ENCODE measurements at regions not wholly inside any gene's neighbourhood (a gene's known extent, or its start where the extent isn't known, plus 50 kb on each side); places are given as distances from the start of the nearest gene placed in this dataset.
"Not testable (repeated sequence)": the region's sequence is repeated elsewhere in the genome, so short reads cannot be mapped to it uniquely, and the experiment has no call there.

DNA sequence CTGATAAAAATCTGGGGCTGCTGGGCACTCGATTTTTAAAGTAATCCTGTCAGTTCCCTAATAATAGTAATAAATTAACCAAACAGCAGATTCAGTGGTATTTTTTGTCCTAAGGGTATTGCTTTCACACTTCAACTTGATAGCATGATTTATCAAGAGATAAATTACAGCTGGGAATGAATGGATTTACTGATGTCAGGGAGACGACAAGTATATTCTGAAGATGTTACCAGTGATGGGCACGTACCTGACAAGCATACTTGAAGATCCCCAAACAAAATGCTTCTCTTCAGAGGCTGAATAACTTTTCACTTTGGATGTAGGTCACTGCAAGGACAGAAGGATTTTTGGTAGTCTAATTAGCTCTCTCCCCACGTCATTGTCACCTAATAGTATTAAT, 82.0 kb downstream of the OLFM4 start:
- TF ChIP-seq, protein P1, sequence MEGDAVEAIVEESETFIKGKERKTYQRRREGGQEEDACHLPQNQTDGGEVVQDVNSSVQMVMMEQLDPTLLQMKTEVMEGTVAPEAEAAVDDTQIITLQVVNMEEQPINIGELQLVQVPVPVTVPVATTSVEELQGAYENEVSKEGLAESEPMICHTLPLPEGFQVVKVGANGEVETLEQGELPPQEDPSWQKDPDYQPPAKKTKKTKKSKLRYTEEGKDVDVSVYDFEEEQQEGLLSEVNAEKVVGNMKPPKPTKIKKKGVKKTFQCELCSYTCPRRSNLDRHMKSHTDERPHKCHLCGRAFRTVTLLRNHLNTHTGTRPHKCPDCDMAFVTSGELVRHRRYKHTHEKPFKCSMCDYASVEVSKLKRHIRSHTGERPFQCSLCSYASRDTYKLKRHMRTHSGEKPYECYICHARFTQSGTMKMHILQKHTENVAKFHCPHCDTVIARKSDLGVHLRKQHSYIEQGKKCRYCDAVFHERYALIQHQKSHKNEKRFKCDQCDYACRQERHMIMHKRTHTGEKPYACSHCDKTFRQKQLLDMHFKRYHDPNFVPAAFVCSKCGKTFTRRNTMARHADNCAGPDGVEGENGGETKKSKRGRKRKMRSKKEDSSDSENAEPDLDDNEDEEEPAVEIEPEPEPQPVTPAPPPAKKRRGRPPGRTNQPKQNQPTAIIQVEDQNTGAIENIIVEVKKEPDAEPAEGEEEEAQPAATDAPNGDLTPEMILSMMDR (IDR thresholded peaks at IDR 0.05; ENCODE audit: low read depth, low read length): no peak
- H3K27me3 ChIP-seq (ENCODE audit: control insufficient read depth, insufficient read depth, low read length): no peaks in the 10 kb centered on the region
- no peak overlapping the region for H3K27ac ChIP-seq (ENCODE audit: low read depth, low read length)
- H3K9me3 ChIP-seq (ENCODE audit: control insufficient read depth, insufficient read depth, low read length): no peaks in the 10 kb centered on the region
- CTCF ChIA-PET: no interaction called here
- H3K4me3 ChIP-seq (ENCODE audit: low read depth, low read length): no peak overlapping the region
- DNase-seq (ENCODE audit: low read depth, low spot score): no peak
- POLR2A ChIA-PET: no interaction called here

DNA sequence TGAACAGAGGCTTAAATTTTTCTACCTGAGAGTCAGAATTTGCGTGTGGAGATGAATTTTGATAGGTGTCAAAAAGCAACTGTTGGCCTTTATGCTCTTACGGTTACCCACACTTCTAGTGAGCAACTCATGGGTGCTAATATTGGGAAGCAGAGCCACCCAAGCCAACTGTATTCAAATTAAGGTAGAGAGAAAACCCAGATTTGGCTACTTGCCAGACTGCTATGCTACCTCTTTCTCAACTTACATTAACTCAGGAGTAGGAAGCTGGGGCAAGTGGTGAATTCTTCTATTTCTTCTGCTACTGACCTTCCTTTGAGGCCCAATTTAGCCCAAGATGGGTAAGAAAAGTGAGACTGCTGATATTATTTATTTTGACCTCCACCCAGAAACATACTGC, 83.9 kb downstream of the OLFM4 start:
- no peak for DNase-seq (ENCODE audit: low read depth, low spot score)
- no peaks in the 10 kb centered on the region for H3K9me3 ChIP-seq (ENCODE audit: control insufficient read depth, insufficient read depth, low read length)
- ChIA-PET CTCF (no interaction called here), POLR2A (no interaction called here)
- no peak overlapping the region for H3K4me3 ChIP-seq (ENCODE audit: low read depth, low read length)
- H3K27me3 ChIP-seq (ENCODE audit: control insufficient read depth, insufficient read depth, low read length): no peaks in the 10 kb centered on the region
- TF ChIP-seq, protein P1 (IDR thresholded peaks at IDR 0.05; ENCODE audit: low read depth, low read length): no peak
- H3K27ac ChIP-seq (ENCODE audit: low read depth, low read length): no peak overlapping the region

DNA sequence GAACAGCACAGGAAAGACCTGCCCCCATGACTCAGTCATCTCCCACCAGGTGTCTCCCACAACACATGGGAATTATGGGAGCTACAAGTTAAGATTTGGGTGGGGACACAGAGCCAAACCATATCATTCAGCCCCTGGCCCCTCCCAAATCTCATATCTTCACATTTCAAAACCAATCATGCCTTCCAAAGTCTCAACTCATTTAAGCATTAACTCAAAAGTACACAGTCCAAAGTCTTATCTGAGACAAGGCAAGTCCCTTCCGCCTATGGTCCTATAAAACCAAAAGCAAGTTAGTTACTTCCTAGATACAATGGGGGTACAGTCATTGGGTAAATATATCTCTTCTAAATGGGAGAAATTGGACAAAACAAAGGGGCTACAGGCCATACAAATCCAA, 88.4 kb downstream of the OLFM4 start:
- H3K4me3 ChIP-seq (ENCODE audit: low read depth, low read length); POLR2A ChIA-PET; CTCF ChIA-PET; H3K27ac ChIP-seq (ENCODE audit: low read depth, low read length); H3K9me3 ChIP-seq (ENCODE audit: control insufficient read depth, insufficient read depth, low read length); DNase-seq (ENCODE audit: low read depth, low spot score); H3K27me3 ChIP-seq (ENCODE audit: control insufficient read depth, insufficient read depth, low read length): not testable (repeated sequence)

DNA sequence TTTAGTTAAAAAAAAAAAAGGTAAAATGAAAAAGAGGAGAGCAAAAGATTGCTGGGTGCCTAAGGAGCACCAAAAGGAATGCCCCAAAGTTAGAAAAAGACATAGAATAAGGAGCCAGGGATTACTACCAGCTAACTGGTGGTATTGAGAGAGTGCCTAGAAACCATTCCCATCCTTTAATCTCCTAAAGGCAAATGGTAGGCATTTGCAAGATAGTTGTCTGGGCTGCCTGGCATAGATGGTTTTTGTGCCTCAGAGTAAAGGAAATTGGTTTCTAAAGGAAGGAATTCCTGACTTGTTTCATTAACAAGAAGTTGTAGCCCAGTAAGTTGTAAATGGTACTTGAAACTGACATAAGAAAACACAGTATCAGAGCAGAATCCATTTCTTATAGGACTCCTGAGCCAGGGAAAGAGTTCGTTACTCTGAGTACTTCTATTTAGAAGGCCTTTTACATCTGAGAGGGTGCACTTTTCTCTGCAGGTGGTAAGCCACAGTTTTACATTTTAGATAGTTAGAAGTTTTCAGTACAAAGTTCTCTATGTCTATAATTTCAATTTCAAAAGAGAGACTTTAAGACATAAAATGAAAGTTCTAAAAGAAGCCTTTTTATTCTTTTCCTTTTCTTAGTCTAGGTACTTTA, 92.6 kb downstream of the OLFM4 start:
- H3K27ac ChIP-seq (ENCODE audit: low read depth, low read length): no peak overlapping the region
- no peak for DNase-seq (ENCODE audit: low read depth, low spot score)
- no peak overlapping the region for H3K4me3 ChIP-seq (ENCODE audit: low read depth, low read length)
- TF ChIP-seq, protein P1 (IDR thresholded peaks at IDR 0.05; ENCODE audit: low read depth, low read length): no peak
- no peaks in the 10 kb centered on the region; the same call in 1 of the 2 replicates for H3K9me3 ChIP-seq (ENCODE audit: control insufficient read depth, insufficient read depth, low read length)
- no peaks in the 10 kb centered on the region for H3K27me3 ChIP-seq (ENCODE audit: control insufficient read depth, insufficient read depth, low read length)
- CTCF ChIA-PET: no interaction called here
- POLR2A ChIA-PET: no interaction called here

DNA sequence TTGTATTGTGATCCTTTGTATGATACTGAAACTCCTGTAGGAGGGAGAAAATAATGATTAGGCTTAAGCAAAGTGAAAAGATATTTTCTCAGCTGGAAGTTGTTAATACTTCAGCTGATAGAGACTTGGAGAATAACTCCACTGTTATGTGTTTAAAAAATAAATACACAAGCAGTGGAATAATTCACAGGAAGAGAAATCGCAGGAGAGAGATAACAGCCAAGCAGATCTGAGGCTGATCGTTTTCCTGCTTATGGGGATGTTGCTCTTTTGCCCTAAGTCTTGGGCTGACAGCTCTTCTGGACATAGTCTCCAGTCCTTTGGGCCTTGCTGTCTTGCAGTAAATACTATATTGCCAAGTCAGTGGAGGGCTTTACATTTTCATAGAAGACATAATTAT, 93.3 kb downstream of the OLFM4 start:
- Histone ChIP-seq H3K9me3 (ENCODE audit: control insufficient read depth, insufficient read depth, low read length) (no peaks in the 10 kb centered on the region; the same call in 1 of the 2 replicates), H3K27me3 (ENCODE audit: control insufficient read depth, insufficient read depth, low read length) (no peaks in the 10 kb centered on the region), H3K4me3 (ENCODE audit: low read depth, low read length) (no peak overlapping the region), H3K27ac (ENCODE audit: low read depth, low read length) (no peak overlapping the region)
- no peak for DNase-seq (ENCODE audit: low read depth, low spot score)
- POLR2A ChIA-PET: no interaction called here
- TF ChIP-seq, protein P1 (IDR thresholded peaks at IDR 0.05; ENCODE audit: low read depth, low read length): no peak
- CTCF ChIA-PET: no interaction called here

DNA sequence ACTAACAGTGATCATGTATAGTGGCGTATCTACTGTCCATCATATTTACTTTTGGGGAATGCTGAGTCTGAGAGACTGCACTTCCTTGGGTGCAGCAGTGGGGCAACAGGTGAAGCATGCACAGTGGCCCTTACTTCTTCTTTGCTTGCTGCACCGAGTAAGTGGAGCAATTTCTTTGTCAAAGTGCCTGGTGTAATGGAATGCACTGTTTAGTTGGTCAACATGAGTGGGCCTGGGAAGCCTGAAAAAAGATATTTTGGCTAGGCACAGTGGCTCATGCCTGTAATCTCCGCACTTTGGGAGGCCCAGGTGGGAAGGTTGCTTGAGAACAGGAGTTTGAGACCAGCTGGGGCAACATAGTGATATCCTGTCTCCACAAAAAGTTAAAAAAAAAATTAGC, 94.9 kb downstream of the OLFM4 start:
- no peak overlapping the region for H3K27ac ChIP-seq (ENCODE audit: low read depth, low read length)
- no peaks in the 10 kb centered on the region for H3K27me3 ChIP-seq (ENCODE audit: control insufficient read depth, insufficient read depth, low read length)
- H3K4me3 ChIP-seq (ENCODE audit: low read depth, low read length): no peak overlapping the region
- TF ChIP-seq, protein P1 (IDR thresholded peaks at IDR 0.05; ENCODE audit: low read depth, low read length): no peak
- no peaks in the 10 kb centered on the region; the same call in 1 of the 2 replicates for H3K9me3 ChIP-seq (ENCODE audit: control insufficient read depth, insufficient read depth, low read length)
- ChIA-PET CTCF (no interaction called here), POLR2A (no interaction called here)
- DNase-seq (ENCODE audit: low read depth, low spot score): no peak

Measured in AG04450 (cell line).